NCI-H82 treated with DMSO at 0.1 percent for 48 hours (cell line): ENCODE measurements at regions not wholly inside any gene's neighbourhood (a gene's known extent, or its start where the extent isn't known, plus 50 kb on each side); places are given as distances from the start of the nearest gene placed in this dataset.
"Not testable (repeated sequence)": the region's sequence is repeated elsewhere in the genome, so short reads cannot be mapped to it uniquely, and the experiment has no call there.

Experiments used
- DNase-seq: peaks from one replicate; lab custom pipeline; 2025; ENCODE audit not compliant: unreplicated experiment; lab: John Stamatoyannopoulos, UW

GRCh38 chr12:131637986-131638385, 72.9 kb upstream of the SFSWAP start:
- DNase-seq: no peak

- DNase-seq: no peak
These were observed 71.5 kb upstream of the SFSWAP start for GRCh38 chr12:131639270-131639940.

GRCh38 chr12:131640525-131640924, 70.4 kb upstream of the SFSWAP start:
- DNase-seq: no peak

GRCh38 chr12:131641315-131641714, 69.6 kb upstream of the SFSWAP start:
- no peak for DNase-seq

- DNase-seq: no peak
These were observed 68.8 kb upstream of the SFSWAP start for GRCh38 chr12:131642101-131642540.

GRCh38 chr12:131642771-131643170, 68.1 kb upstream of the SFSWAP start:
- no peak for DNase-seq

GRCh38 chr12:131643631-131644452, 67.0 kb upstream of the SFSWAP start:
- DNase-seq: no peak

- DNase-seq: no peak
These were observed 66.4 kb upstream of the SFSWAP start for GRCh38 chr12:131644481-131644880.

- not testable (repeated sequence) for DNase-seq
These were observed 66.0 kb upstream of the SFSWAP start for GRCh38 chr12:131644917-131645316.

- not testable (repeated sequence) for DNase-seq
These were observed 65.3 kb upstream of the SFSWAP start for GRCh38 chr12:131645557-131645956.

GRCh38 chr12:131646444-131646843, 64.4 kb upstream of the SFSWAP start:
- not testable (repeated sequence) for DNase-seq

- no peak for DNase-seq
These were observed 63.2 kb upstream of the SFSWAP start for GRCh38 chr12:131647667-131648066.

GRCh38 chr12:131655469-131656174, 55.3 kb upstream of the SFSWAP start:
- not testable (repeated sequence) for DNase-seq

- DNase-seq: not testable (repeated sequence)
These were observed 54.1 kb upstream of the SFSWAP start for GRCh38 chr12:131656796-131657195.

GRCh38 chr12:131658605-131659004, 52.3 kb upstream of the SFSWAP start:
- DNase-seq: not testable (repeated sequence)

- not testable (repeated sequence) for DNase-seq
These were observed 51.4 kb upstream of the SFSWAP start for GRCh38 chr12:131659484-131659883.

- not testable (repeated sequence) for DNase-seq
These were observed 50.9 kb upstream of the SFSWAP start for GRCh38 chr12:131659976-131660375.

GRCh38 chr12:131660401-131660800, 50.5 kb upstream of the SFSWAP start:
- not testable (repeated sequence) for DNase-seq
